Right lobe of liver (tissue), 4 donors: ENCODE measurements at regions not wholly inside any gene's neighbourhood (a gene's known extent, or its start where the extent isn't known, plus 50 kb on each side); places are given as distances from the start of the nearest gene placed in this dataset.

Experiments
- POLR2A ChIP-seq: fragments of 450-650 bp; IDR thresholded peaks from one replicate; pipeline ENCODE4 v1.6.1; 2017; ENCODE audit warnings: antibody characterized with exemption, mild to moderate bottlenecking
- TF ChIP-seq, protein P1 (sequence below), 4 donors: fragments of 200-600 bp in 3 of 4; fragments of 450-650 bp in 1 of 4; IDR thresholded peaks; one replicate each; pipeline versions ENCODE4 v1.5.1 to v1.8.0; 2016 to 2022; ENCODE audit warnings: antibody characterized with exemption in 4 of 4, mild to moderate bottlenecking in 2 of 4
- donor health status: DM: no; HTN: no; CAD: no.
- donor health status: DM: no; HTN: no; CAD: no.
- donor health status: DM: no; HTN: yes; CAD: no.

DNA sequence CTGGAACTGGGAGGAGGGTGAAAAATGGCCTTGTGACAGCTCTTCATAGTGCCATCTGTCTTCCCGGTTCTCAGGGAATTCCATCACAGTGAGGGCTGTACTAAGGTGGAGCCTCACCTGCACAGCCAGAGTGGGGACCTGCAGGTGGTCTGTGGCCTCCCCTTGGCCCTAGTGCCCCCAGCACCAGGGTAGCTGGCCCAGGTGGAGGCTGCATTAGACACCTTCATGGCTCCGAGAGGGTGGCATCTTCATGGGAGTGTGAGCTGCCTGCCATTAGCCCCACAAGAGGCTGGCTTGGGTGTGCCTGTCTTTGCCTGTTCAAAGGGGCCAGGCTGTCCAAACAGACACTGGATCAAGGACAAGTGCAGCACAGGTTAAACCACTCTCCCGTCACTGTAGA is 95.5 kb upstream of the PRR23E start:
- TF ChIP-seq, protein P1, sequence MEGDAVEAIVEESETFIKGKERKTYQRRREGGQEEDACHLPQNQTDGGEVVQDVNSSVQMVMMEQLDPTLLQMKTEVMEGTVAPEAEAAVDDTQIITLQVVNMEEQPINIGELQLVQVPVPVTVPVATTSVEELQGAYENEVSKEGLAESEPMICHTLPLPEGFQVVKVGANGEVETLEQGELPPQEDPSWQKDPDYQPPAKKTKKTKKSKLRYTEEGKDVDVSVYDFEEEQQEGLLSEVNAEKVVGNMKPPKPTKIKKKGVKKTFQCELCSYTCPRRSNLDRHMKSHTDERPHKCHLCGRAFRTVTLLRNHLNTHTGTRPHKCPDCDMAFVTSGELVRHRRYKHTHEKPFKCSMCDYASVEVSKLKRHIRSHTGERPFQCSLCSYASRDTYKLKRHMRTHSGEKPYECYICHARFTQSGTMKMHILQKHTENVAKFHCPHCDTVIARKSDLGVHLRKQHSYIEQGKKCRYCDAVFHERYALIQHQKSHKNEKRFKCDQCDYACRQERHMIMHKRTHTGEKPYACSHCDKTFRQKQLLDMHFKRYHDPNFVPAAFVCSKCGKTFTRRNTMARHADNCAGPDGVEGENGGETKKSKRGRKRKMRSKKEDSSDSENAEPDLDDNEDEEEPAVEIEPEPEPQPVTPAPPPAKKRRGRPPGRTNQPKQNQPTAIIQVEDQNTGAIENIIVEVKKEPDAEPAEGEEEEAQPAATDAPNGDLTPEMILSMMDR (IDR thresholded peaks at IDR 0.05), result no peak
- no peak for TF ChIP-seq POLR2A
